ENCODE measurements at regions not wholly inside any gene's neighbourhood (a gene's known extent, or its start where the extent isn't known, plus 50 kb on each side); places are given as distances from the start of the nearest gene placed in this dataset.
A peak's percentile ranks its signal among the peaks of the same experiment; 100 is the strongest.

DNA sequence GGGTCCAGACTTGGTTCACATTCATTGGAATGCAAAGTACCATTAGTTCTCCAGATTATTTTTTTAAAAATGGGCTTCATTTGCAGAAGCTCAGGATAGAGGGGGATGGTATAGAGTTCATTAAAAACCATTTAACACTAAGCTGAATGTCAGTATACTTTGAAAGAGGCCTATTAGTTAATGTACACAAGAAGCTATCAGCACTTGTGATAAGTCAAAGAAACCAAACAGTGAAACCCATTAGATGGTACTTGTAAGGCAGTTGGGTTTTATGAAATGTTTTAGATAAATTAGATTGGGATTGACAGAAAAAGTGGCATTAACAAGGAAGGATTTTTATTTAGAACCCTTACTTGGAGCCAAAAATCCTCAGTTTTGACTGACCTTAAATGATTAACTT, 229.2 kb upstream of the MPDZ start:
- no peaks in the 10 kb centered on the region for H3K27me3 Mint-ChIP-seq (ENCODE audit: low read depth)
- H3K36me3 Mint-ChIP-seq, result peaks cover 2% of the 10 kb centered on the region
- H3K9me3 Mint-ChIP-seq, result peaks cover 5% of the 10 kb centered on the region
- no peak for TF ChIP-seq CTCF (IDR thresholded peaks at IDR 0.05; ENCODE audit: unreplicated experiment)
- peaks cover 60% of the 10 kb centered on the region for H3K4me1 Mint-ChIP-seq
- no peak overlapping the region for H3K4me3 Mint-ChIP-seq
- DNase-seq (ENCODE audit: low spot score in 2 of 2, unreplicated experiment in 2 of 2), result no peak
- H3K27ac Mint-ChIP-seq, result peak overlapping the region; percentile 43

DNA sequence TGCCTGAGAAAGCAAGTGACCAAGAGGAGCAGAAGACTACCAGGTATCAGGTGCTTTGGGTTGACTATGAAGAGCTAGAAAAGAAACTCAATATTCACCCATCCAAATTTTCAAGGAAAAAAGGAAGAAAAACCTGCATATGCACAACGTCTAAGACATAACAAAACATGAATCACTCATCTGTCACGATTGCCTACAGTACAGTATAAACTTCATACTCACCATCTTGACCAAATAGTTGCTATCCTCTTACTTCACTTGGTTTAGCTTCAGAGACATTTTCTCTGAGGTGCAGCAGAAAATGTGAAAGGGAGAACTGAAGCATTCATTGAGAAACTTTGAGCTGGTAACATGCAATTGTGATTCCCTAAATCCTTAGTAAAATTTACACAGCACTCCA, 228.6 kb upstream of the MPDZ start:
- Mint-ChIP-seq H3K27ac (peak overlapping the region; percentile 43), H3K36me3 (peaks cover 2% of the 10 kb centered on the region), H3K9me3 (peaks cover 5% of the 10 kb centered on the region), H3K4me1 (peaks cover 59% of the 10 kb centered on the region), H3K27me3 (ENCODE audit: low read depth) (no peaks in the 10 kb centered on the region), H3K4me3 (no peak overlapping the region)
- no peak for DNase-seq (ENCODE audit: low spot score in 2 of 2, unreplicated experiment in 2 of 2)
- TF ChIP-seq CTCF (IDR thresholded peaks at IDR 0.05; ENCODE audit: unreplicated experiment), result no peak

DNA sequence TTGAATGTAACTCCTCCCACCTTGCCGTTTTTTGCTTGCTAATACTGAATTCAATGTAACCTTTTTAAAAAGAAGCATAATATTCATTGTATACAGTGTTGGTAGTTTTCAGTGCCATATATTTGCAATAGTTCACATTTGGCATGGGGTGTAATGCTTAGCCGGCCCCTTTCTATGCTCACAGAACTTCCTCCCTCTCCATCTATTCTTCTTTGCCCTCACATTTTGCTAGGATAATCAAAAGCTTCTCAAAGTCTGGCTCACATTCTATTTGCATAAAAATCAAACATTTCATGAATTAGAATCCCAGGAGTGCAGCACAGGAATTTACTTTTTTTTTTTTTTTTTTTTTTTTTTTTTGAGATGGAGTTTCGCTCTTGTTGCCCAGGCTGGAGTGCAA, 226.3 kb upstream of the MPDZ start:
- no peak overlapping the region for H3K4me3 Mint-ChIP-seq

DNA sequence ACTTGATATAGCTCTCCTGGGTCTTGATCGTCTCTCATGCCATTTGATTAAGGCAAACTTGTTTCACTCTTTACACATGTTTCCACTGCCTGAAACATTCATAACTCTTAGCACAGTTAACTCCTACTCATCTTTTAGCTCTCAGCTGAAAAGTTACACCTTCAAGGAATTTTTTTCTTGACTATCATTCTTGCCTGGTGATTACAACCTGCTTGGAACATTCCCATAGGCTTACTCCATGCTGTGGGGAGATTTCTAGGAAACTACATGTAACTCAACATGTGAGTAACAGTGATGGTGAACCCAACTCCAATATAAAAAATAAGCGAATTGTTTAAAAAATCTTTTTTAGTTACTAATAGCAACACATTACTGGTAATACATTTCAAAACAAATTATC, 224.1 kb upstream of the MPDZ start:
- no peak overlapping the region for H3K27ac Mint-ChIP-seq
- H3K4me3 Mint-ChIP-seq, result no peak overlapping the region
- DNase-seq (ENCODE audit: low spot score in 2 of 2, unreplicated experiment in 2 of 2), result no peak
- no peak for TF ChIP-seq CTCF (IDR thresholded peaks at IDR 0.05; ENCODE audit: unreplicated experiment)
- H3K36me3 Mint-ChIP-seq, result peaks cover 2% of the 10 kb centered on the region
- peaks cover 30% of the 10 kb centered on the region for H3K4me1 Mint-ChIP-seq
- H3K9me3 Mint-ChIP-seq, result peaks cover 5% of the 10 kb centered on the region
- H3K27me3 Mint-ChIP-seq (ENCODE audit: low read depth), result no peaks in the 10 kb centered on the region

More for the DNA sequence above, 226.3 kb upstream of the MPDZ start:
- H3K9me3 Mint-ChIP-seq, result peaks cover 5% of the 10 kb centered on the region
- peaks cover 43% of the 10 kb centered on the region for H3K4me1 Mint-ChIP-seq
- H3K27ac Mint-ChIP-seq, result peak overlapping the region; percentile 40
- H3K36me3 Mint-ChIP-seq, result peaks cover 2% of the 10 kb centered on the region
- H3K27me3 Mint-ChIP-seq (ENCODE audit: low read depth), result no peaks in the 10 kb centered on the region
- no peak for DNase-seq (ENCODE audit: low spot score in 2 of 2, unreplicated experiment in 2 of 2)
- TF ChIP-seq CTCF (IDR thresholded peaks at IDR 0.05; ENCODE audit: unreplicated experiment), result no peak

- H3K4me3 Mint-ChIP-seq, result no peak overlapping the region
- no peak for DNase-seq (ENCODE audit: low spot score in 2 of 2, unreplicated experiment in 2 of 2)
- H3K4me1 Mint-ChIP-seq, result peaks cover 19% of the 10 kb centered on the region
- peaks cover 2% of the 10 kb centered on the region for H3K36me3 Mint-ChIP-seq
- no peak overlapping the region for H3K27ac Mint-ChIP-seq
- TF ChIP-seq CTCF (IDR thresholded peaks at IDR 0.05; ENCODE audit: unreplicated experiment), result no peak
- H3K27me3 Mint-ChIP-seq (ENCODE audit: low read depth), result no peaks in the 10 kb centered on the region
- H3K9me3 Mint-ChIP-seq, result peaks cover 5% of the 10 kb centered on the region
Measured at GRCh38 chr9:13502484-13502883, 223.0 kb upstream of the MPDZ start.

DNA sequence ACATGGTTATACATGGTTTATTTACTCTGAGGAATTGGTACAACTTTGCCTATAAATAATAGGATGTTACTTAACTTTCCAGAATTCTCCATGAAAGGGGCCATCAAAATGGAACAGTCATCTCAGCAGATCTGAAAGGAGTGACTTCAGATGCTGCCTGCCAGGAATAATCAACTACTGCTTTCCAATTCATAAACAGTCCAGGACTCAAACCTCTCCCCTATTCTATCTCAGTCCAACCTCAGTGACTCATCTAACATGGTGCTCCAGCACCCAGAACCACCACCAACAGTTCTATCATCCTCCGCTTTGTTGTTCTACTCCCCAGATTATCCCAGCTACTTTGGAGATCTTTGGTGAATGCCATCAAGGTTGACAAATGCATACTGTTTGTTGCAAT, 221.5 kb upstream of the MPDZ start:
- DNase-seq (ENCODE audit: low spot score in 2 of 2, unreplicated experiment in 2 of 2), result no peak
- Mint-ChIP-seq H3K4me1 (peaks cover 9% of the 10 kb centered on the region), H3K4me3 (no peak overlapping the region), H3K27me3 (ENCODE audit: low read depth) (no peaks in the 10 kb centered on the region), H3K36me3 (peaks cover 2% of the 10 kb centered on the region), H3K27ac (no peak overlapping the region), H3K9me3 (peaks cover 5% of the 10 kb centered on the region)
- no peak for TF ChIP-seq CTCF (IDR thresholded peaks at IDR 0.05; ENCODE audit: unreplicated experiment)
